ENCODE measurements at regions not wholly inside any gene's neighbourhood (a gene's known extent, or its start where the extent isn't known, plus 50 kb on each side); places are given as distances from the start of the nearest gene placed in this dataset.

DNA sequence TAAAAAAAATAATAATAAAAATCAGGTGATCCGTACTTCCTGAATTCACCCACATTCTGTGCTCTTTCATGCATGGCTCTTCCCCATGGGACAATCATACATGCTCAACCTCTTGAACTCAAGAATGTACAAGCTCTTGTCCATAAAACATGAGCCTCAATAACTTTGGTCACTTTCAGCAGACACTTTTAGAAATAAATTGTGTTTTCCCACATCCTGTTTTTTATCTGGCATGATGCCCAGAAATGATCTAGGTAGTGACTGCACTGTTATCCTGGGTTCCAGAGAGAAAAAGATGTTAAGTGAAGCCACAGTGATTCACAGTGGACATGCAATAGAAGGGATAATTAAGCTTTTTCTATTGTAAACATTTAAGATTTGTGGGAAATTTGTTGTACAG lies 537.6 kb upstream of the TMEM132C start:
- Mint-ChIP-seq H3K9me3 (peaks cover 6% of the 10 kb centered on the region), H3K27me3 (ENCODE audit: insufficient read depth) (no peaks in the 10 kb centered on the region), H3K27ac (no peak overlapping the region), H3K4me3 (no peak overlapping the region), H3K36me3 (ENCODE audit: low read depth) (no peaks in the 10 kb centered on the region), H3K4me1 (ENCODE audit: low read depth) (peaks cover 10% of the 10 kb centered on the region; the same call in 1 of the 2 replicates)
- DNase-seq: peak; percentile 3
- no peak for TF ChIP-seq CTCF (IDR thresholded peaks at IDR 0.05)

- Mint-ChIP-seq H3K9me3 (peaks cover 17% of the 10 kb centered on the region), H3K4me3 (no peak overlapping the region), H3K36me3 (ENCODE audit: low read depth) (no peaks in the 10 kb centered on the region), H3K27me3 (ENCODE audit: insufficient read depth) (no peaks in the 10 kb centered on the region), H3K4me1 (ENCODE audit: low read depth) (peaks cover 10% of the 10 kb centered on the region; the same call in 1 of the 2 replicates), H3K27ac (no peak overlapping the region)
- TF ChIP-seq CTCF (IDR thresholded peaks at IDR 0.05): no peak
- DNase-seq: no peak
Observed at GRCh38 chr12:127731657-127732056, 535.3 kb upstream of the TMEM132C start.

DNA sequence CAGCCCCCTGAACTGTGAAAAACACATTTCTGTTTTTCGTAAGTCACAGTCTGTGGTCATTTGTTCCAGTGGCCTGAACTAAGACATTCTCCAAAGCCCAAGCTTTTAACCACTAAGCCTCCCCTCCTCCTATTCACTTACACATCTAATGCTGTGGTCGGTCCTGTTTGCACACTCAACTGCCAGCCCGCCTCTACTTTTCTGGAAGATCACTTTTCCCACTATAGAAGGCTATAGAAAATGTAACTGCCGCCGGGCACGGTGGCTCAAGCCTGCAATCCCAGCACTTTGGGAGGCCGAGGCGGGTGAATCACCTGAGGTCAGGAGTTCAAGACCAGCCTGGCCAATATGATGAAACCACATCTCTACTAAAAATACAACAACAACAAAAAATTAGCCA lies 524.7 kb upstream of the TMEM132C start:
- DNase-seq: no peak
- Mint-ChIP-seq H3K4me1 (ENCODE audit: low read depth) (no peaks in the 10 kb centered on the region), H3K36me3 (ENCODE audit: low read depth) (no peaks in the 10 kb centered on the region), H3K27me3 (ENCODE audit: insufficient read depth) (peaks cover 5% of the 10 kb centered on the region; the same call in 1 of the 2 replicates), H3K4me3 (no peak overlapping the region), H3K9me3 (peaks cover 19% of the 10 kb centered on the region), H3K27ac (no peak overlapping the region)
- TF ChIP-seq CTCF (IDR thresholded peaks at IDR 0.05): no peak

DNA sequence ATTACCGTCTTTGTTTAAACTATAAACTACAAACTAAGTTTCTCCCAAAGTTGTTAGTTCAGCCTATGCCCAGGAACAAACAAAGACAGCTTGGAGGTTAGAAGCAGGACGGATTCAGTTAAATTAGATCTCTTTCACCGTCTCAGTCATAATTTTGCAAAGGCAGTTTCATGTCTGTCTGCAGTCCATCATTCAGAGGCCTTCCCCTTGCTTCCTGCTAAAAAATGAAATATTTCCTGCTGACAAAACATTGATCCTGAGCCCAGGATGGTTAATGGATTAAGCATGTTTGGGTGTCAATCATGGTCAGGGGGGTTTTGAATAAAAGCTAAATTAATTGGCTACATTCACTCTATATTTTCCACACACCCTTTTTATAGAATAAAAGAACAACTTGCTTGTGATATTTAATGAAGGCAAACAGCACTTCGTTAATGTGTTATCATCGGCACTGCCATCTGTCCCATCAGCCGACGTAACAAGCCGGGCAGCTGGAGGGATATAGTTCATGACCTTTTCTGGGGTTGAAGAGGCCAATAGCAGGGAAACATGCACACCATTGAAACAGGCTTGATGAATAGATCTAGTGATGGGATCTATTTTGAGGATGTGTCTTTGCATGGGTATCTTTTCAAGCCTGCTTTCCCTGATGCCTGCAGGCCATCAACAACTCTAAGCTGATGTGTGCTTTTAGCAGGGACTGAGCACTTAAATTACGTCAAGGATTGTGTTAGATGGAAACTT lies 521.3 kb upstream of the TMEM132C start:
- Mint-ChIP-seq H3K9me3 (peaks cover 17% of the 10 kb centered on the region), H3K36me3 (ENCODE audit: low read depth) (no peaks in the 10 kb centered on the region), H3K4me3 (no peak overlapping the region), H3K4me1 (ENCODE audit: low read depth) (no peaks in the 10 kb centered on the region), H3K27me3 (ENCODE audit: insufficient read depth) (peaks cover 5% of the 10 kb centered on the region; the same call in 1 of the 2 replicates), H3K27ac (no peak overlapping the region)
- no peak for DNase-seq
- TF ChIP-seq CTCF (IDR thresholded peaks at IDR 0.05): no peak

DNA sequence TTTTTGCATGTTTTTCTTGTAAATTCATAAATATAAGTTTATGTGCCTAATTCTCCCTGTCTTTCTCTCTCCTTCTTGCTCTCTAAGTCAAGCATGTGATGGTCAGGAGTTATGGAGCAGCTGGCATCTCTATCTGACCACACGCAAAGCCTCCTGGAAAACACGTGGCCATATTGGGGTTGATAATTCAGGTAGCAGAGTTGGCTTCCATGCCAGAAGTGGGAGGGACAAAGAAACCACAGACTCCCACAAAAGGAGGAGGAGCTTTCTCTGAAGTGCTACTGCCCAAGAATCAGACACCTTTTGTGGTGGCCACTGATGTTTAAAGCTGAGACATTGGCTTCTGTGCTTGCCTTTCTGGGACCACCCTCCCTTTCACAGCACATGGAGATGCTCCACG lies 517.6 kb upstream of the TMEM132C start:
- TF ChIP-seq CTCF (IDR thresholded peaks at IDR 0.05): no peak
- Mint-ChIP-seq H3K27ac (no peak overlapping the region), H3K27me3 (ENCODE audit: insufficient read depth) (no peaks in the 10 kb centered on the region), H3K36me3 (ENCODE audit: low read depth) (no peaks in the 10 kb centered on the region), H3K4me1 (ENCODE audit: low read depth) (no peaks in the 10 kb centered on the region), H3K9me3 (peaks cover 11% of the 10 kb centered on the region; the same call in 1 of the 2 replicates), H3K4me3 (no peak overlapping the region)
- no peak for DNase-seq
